Activated CD4-positive, CD25-positive, alpha-beta regulatory T cell treated with anti-CD3 and anti-CD28 coated beads, Interleukin-2, amount 50 U/mL, for 72 hours (primary cell): ENCODE measurements at regions not wholly inside any gene's neighbourhood (a gene's known extent, or its start where the extent isn't known, plus 50 kb on each side); places are given as distances from the start of the nearest gene placed in this dataset.
"Not testable (repeated sequence)": the region's sequence is repeated elsewhere in the genome, so short reads cannot be mapped to it uniquely, and the experiment has no call there.

Experiments used
- DNase-seq: peaks from one replicate; pipeline ENCODE4 v3.0.0; 2021

- DNase-seq, result not testable (repeated sequence)
These were observed 50.7 kb upstream of the GBE1 start for GRCh38 chr3:81812098-81812497.
